ENCODE measurements at regions not wholly inside any gene's neighbourhood (a gene's known extent, or its start where the extent isn't known, plus 50 kb on each side); places are given as distances from the start of the nearest gene placed in this dataset.

DNA sequence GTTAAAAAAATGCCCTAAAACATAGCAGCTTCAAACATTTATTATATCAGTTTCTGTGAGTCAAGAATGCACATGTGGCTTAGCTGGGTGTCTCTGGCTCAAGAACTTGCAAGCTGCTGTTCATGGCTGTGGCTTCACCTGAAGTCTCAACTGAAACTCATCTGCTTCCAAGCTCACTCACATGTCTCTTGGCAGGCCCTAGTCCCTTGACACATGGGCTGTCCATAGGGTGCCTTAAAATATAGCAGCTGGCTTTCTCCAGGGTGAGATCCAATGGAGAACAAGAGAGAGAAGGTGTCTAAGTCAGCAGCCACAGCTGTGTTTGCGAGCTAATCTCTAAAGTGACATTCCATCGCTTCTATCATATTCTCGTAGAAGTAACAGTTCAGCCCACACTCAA is 152.8 kb downstream of the DSEL start:
- no peak for TF ChIP-seq CTCF (IDR thresholded peaks at IDR 0.05)
- no peak for DNase-seq (ENCODE audit: low spot score)
- ATAC-seq (ENCODE audit: low FRiP score): no peak

- no peak for ATAC-seq (ENCODE audit: low FRiP score)
Measured at GRCh38 chr18:67362906-67363305, 153.6 kb downstream of the DSEL start.

GRCh38 chr18:67359873-67360838 is 156.4 kb downstream of the DSEL start:
- peak; percentile 31 for DNase-seq (ENCODE audit: low spot score)
- no peak for TF ChIP-seq CTCF (IDR thresholded peaks at IDR 0.05)
- peak; percentile 99 for ATAC-seq (ENCODE audit: low FRiP score)

More at GRCh38 chr18:67362906-67363305, 153.6 kb downstream of the DSEL start:
- TF ChIP-seq CTCF (IDR thresholded peaks at IDR 0.05): no peak
- no peak for DNase-seq (ENCODE audit: low spot score)

DNA sequence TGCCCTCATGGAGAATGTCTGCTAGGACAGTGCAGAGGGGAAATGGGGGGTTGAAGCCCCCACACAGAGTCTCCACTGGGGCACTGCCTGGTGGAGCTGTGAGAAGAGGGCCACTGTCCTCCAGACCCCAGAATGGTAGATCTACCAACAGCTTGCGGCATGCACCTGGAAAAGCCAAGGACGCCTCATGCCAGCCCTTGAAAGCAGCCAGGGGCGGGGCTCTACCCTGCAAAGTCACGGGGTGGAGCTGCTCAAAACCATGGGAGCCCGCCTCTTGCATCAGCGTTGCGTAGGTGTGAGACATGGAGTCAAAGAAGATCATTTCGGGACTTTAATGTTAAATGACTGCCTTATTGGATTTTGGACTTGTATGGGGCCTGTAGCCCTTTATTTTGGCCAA is 157.6 kb downstream of the DSEL start:
- DNase-seq (ENCODE audit: low spot score): no peak
- no peak for ATAC-seq (ENCODE audit: low FRiP score)
- TF ChIP-seq CTCF (IDR thresholded peaks at IDR 0.05): no peak

GRCh38 chr18:67354692-67355091 is 161.8 kb downstream of the DSEL start:
- TF ChIP-seq CTCF (IDR thresholded peaks at IDR 0.05): no peak
- DNase-seq (ENCODE audit: low spot score) (no peak), ATAC-seq (ENCODE audit: low FRiP score) (no peak)

DNA sequence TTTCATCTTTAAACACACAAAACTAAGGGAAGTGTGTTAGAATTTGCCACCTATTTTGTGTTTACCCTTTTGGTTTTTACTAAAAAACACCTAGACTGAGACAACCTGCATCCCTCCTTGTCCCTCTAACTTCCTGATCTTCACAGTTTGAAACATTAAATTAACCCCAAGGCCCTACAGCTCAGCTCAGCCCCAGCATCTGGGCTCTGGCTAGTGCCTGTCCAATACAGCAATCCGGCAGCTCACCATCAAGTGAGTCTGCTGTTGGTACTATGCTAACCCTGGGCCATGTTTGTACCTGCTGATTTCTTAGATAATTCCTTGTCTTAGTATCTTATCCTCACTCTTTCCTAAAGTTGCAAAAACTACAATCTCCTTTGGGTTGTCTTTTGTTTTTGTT is 162.4 kb downstream of the DSEL start:
- TF ChIP-seq CTCF (IDR thresholded peaks at IDR 0.05): no peak
- no peak for DNase-seq (ENCODE audit: low spot score)
- ATAC-seq (ENCODE audit: low FRiP score): no peak

DNA sequence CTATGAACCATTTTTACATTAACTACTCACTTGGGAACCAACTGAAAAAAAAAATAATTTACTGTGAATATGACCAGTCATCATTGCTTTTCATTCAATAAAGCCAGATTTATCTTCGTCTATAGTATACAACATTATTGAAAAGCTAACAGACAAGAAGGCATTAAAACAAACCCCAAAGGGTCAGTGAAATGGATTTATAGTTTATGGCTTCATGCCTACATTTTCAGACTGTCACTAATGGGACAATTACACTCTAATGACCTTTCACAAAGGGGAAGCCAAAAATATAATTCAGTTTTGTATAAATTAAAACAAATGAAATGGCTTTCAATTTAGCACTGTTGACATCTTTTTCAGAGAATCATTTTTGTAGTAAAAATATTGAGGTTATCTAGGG is 169.1 kb downstream of the DSEL start:
- no peak for DNase-seq (ENCODE audit: low spot score)
- ATAC-seq (ENCODE audit: low FRiP score): no peak
- no peak for TF ChIP-seq CTCF (IDR thresholded peaks at IDR 0.05)
